ENCODE measurements at regions not wholly inside any gene's neighbourhood (a gene's known extent, or its start where the extent isn't known, plus 50 kb on each side); places are given as distances from the start of the nearest gene placed in this dataset.

GRCh38 chr3:18234717-18235335 lies 190.3 kb downstream of the SATB1 start:
- H3K4me1 ChIP-seq (ENCODE audit: control insufficient read depth, insufficient read depth, low read length) = peaks cover 32% of the 10 kb centered on the region
- H3K9ac ChIP-seq (ENCODE audit: low read depth, low read length) = no peak overlapping the region
- H3K4me2 ChIP-seq (ENCODE audit: low read length) = no peak overlapping the region
- no peaks in the 10 kb centered on the region for H3K9me3 ChIP-seq (replicated peaks; ENCODE audit: low read length)
- H3K27me3 ChIP-seq (ENCODE audit: control insufficient read depth, insufficient read depth, low read length) = no peaks in the 10 kb centered on the region
- no peaks in the 10 kb centered on the region for H3K36me3 ChIP-seq (ENCODE audit: insufficient read depth, low read length)
- H3K4me3 ChIP-seq (ENCODE audit: low read length) = no peak overlapping the region

- no peak overlapping the region for H3K4me2 ChIP-seq (ENCODE audit: low read length)
- H3K4me1 ChIP-seq (ENCODE audit: control insufficient read depth, insufficient read depth, low read length) = peaks cover 27% of the 10 kb centered on the region
- no peak overlapping the region for H3K9ac ChIP-seq (ENCODE audit: low read depth, low read length)
- no peak overlapping the region for H3K4me3 ChIP-seq (ENCODE audit: low read length)
- no peaks in the 10 kb centered on the region for H3K27me3 ChIP-seq (ENCODE audit: control insufficient read depth, insufficient read depth, low read length)
- no peaks in the 10 kb centered on the region for H3K36me3 ChIP-seq (ENCODE audit: insufficient read depth, low read length)
- no peaks in the 10 kb centered on the region for H3K9me3 ChIP-seq (replicated peaks; ENCODE audit: low read length)
Observed at GRCh38 chr3:18233987-18234716, 191.0 kb downstream of the SATB1 start.

GRCh38 chr3:18232317-18232716 lies 192.8 kb downstream of the SATB1 start:
- H3K9ac ChIP-seq (ENCODE audit: low read depth, low read length) = no peak overlapping the region
- H3K9me3 ChIP-seq (replicated peaks; ENCODE audit: low read length) = no peaks in the 10 kb centered on the region
- H3K36me3 ChIP-seq (ENCODE audit: insufficient read depth, low read length) = no peaks in the 10 kb centered on the region
- peaks cover 9% of the 10 kb centered on the region for H3K4me1 ChIP-seq (ENCODE audit: control insufficient read depth, insufficient read depth, low read length)
- no peak overlapping the region for H3K4me3 ChIP-seq (ENCODE audit: low read length)
- H3K4me2 ChIP-seq (ENCODE audit: low read length) = no peak overlapping the region
- H3K27me3 ChIP-seq (ENCODE audit: control insufficient read depth, insufficient read depth, low read length) = no peaks in the 10 kb centered on the region

GRCh38 chr3:18228060-18228459 lies 197.1 kb downstream of the SATB1 start:
- Histone ChIP-seq H3K36me3 (ENCODE audit: insufficient read depth, low read length) (no peaks in the 10 kb centered on the region), H3K4me1 (ENCODE audit: control insufficient read depth, insufficient read depth, low read length) (no peaks in the 10 kb centered on the region), H3K27me3 (ENCODE audit: control insufficient read depth, insufficient read depth, low read length) (no peaks in the 10 kb centered on the region), H3K4me2 (ENCODE audit: low read length) (no peak overlapping the region), H3K9me3 (replicated peaks; ENCODE audit: low read length) (no peaks in the 10 kb centered on the region), H3K9ac (ENCODE audit: low read depth, low read length) (no peak overlapping the region), H3K4me3 (ENCODE audit: low read length) (no peak overlapping the region)

DNA sequence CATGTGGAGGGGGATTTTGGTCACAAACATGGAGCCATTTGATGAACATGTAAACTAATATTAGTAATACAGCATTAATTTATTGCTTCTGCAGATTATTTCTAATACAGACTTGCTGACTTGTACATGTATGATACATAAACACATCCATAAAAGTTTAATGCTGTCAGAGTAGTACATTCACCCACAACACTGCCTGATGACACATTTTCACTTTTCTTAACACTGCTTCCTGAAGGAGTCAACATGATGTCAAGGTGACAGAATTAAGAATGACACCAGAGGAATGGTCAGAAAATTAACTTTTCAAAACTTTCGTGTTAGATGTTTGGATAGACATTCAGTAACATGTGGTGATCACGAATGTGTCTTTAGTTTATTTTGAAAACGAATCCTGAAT lies 199.4 kb downstream of the SATB1 start:
- no peaks in the 10 kb centered on the region for H3K9me3 ChIP-seq (replicated peaks; ENCODE audit: low read length)
- no peak overlapping the region for H3K4me3 ChIP-seq (ENCODE audit: low read length)
- H3K27me3 ChIP-seq (ENCODE audit: control insufficient read depth, insufficient read depth, low read length) = no peaks in the 10 kb centered on the region
- H3K36me3 ChIP-seq (ENCODE audit: insufficient read depth, low read length) = no peaks in the 10 kb centered on the region
- no peak overlapping the region for H3K4me2 ChIP-seq (ENCODE audit: low read length)
- H3K9ac ChIP-seq (ENCODE audit: low read depth, low read length) = no peak overlapping the region
- H3K4me1 ChIP-seq (ENCODE audit: control insufficient read depth, insufficient read depth, low read length) = no peaks in the 10 kb centered on the region

- Histone ChIP-seq H3K9me3 (replicated peaks; ENCODE audit: low read length) (no peaks in the 10 kb centered on the region), H3K27me3 (ENCODE audit: control insufficient read depth, insufficient read depth, low read length) (no peaks in the 10 kb centered on the region), H3K4me1 (ENCODE audit: control insufficient read depth, insufficient read depth, low read length) (no peaks in the 10 kb centered on the region), H3K4me2 (ENCODE audit: low read length) (no peak overlapping the region), H3K36me3 (ENCODE audit: insufficient read depth, low read length) (no peaks in the 10 kb centered on the region), H3K9ac (ENCODE audit: low read depth, low read length) (no peak overlapping the region), H3K4me3 (ENCODE audit: low read length) (no peak overlapping the region)
Observed at GRCh38 chr3:18224426-18224825, 200.7 kb downstream of the SATB1 start.

DNA sequence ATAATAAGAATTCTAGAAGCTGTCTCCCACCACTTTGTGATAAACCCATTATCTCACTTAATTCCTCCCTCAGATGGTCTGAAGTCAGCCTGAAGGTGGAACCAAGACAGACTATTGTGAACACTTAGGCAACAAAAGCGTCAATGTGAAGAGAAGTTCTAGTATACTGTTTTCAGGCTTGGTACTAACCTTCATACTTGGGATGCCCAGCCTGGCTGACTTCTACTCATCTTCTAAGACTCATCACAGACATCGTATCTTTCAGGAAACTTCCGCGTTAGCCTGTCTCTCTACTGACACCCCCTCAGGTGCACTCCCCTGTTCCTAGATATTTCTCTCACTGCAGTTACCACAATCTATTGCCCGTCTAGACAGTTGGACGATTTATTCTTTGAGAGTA lies 201.2 kb downstream of the SATB1 start:
- Histone ChIP-seq H3K9me3 (replicated peaks; ENCODE audit: low read length) (no peaks in the 10 kb centered on the region), H3K9ac (ENCODE audit: low read depth, low read length) (no peak overlapping the region), H3K4me2 (ENCODE audit: low read length) (no peak overlapping the region), H3K4me3 (ENCODE audit: low read length) (no peak overlapping the region), H3K27me3 (ENCODE audit: control insufficient read depth, insufficient read depth, low read length) (no peaks in the 10 kb centered on the region), H3K4me1 (ENCODE audit: control insufficient read depth, insufficient read depth, low read length) (no peaks in the 10 kb centered on the region), H3K36me3 (ENCODE audit: insufficient read depth, low read length) (no peaks in the 10 kb centered on the region)

DNA sequence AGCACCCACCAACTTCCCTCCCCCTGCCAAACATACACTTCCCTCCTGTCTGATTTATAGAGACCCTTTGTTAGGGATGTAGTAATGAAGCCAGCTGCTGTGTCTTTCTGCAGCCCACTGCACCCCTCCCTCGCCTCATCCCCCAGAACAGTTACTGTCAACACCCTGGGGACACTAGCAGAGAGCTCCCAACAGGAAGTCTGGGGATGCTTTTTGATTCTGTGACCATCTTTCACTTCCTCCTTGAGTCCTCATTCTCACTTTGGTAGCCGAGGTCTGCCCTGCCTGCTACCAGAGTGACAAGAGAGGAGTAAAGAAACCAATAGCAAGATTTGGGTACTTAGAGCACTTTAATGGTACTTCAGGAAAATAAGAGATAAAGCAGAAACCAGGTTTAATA lies 201.6 kb downstream of the SATB1 start:
- H3K4me2 ChIP-seq (ENCODE audit: low read length) = no peak overlapping the region
- no peaks in the 10 kb centered on the region for H3K9me3 ChIP-seq (replicated peaks; ENCODE audit: low read length)
- H3K36me3 ChIP-seq (ENCODE audit: insufficient read depth, low read length) = no peaks in the 10 kb centered on the region
- H3K9ac ChIP-seq (ENCODE audit: low read depth, low read length) = no peak overlapping the region
- no peak overlapping the region for H3K4me3 ChIP-seq (ENCODE audit: low read length)
- H3K4me1 ChIP-seq (ENCODE audit: control insufficient read depth, insufficient read depth, low read length) = no peaks in the 10 kb centered on the region
- H3K27me3 ChIP-seq (ENCODE audit: control insufficient read depth, insufficient read depth, low read length) = no peaks in the 10 kb centered on the region

DNA sequence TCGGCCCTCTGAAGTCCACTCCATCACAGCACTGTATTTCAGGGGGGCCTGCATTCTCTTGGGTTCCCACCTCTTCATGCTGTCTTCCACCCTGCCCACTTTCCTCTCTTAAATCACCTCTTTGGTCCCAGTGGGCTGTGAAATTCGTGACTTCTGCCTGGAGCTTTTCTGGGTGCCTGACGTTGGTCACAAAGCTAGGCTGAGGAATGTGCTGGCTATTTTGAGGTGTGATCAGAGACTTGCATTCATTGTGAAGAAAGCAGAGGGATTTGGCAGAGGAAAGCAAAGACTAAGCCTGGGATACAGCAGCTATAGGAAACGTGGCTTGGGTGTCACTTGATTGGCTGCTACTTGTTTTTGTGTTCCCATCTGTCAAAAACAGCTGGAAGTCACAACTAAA lies 202.5 kb downstream of the SATB1 start:
- Histone ChIP-seq H3K9ac (ENCODE audit: low read depth, low read length) (no peak overlapping the region), H3K9me3 (replicated peaks; ENCODE audit: low read length) (no peaks in the 10 kb centered on the region), H3K27me3 (ENCODE audit: control insufficient read depth, insufficient read depth, low read length) (no peaks in the 10 kb centered on the region), H3K4me2 (ENCODE audit: low read length) (no peak overlapping the region), H3K36me3 (ENCODE audit: insufficient read depth, low read length) (no peaks in the 10 kb centered on the region), H3K4me3 (ENCODE audit: low read length) (no peak overlapping the region), H3K4me1 (ENCODE audit: control insufficient read depth, insufficient read depth, low read length) (no peaks in the 10 kb centered on the region)

GRCh38 chr3:18217507-18218174 lies 207.5 kb downstream of the SATB1 start:
- H3K36me3 ChIP-seq (ENCODE audit: insufficient read depth, low read length) = no peaks in the 10 kb centered on the region
- H3K4me1 ChIP-seq (ENCODE audit: control insufficient read depth, insufficient read depth, low read length) = no peaks in the 10 kb centered on the region
- H3K9ac ChIP-seq (ENCODE audit: low read depth, low read length) = no peak overlapping the region
- H3K27me3 ChIP-seq (ENCODE audit: control insufficient read depth, insufficient read depth, low read length) = no peaks in the 10 kb centered on the region
- H3K4me2 ChIP-seq (ENCODE audit: low read length) = no peak overlapping the region
- no peaks in the 10 kb centered on the region for H3K9me3 ChIP-seq (replicated peaks; ENCODE audit: low read length)
- H3K4me3 ChIP-seq (ENCODE audit: low read length) = no peak overlapping the region

- Histone ChIP-seq H3K9ac (ENCODE audit: low read depth, low read length) (no peak overlapping the region), H3K4me2 (ENCODE audit: low read length) (no peak overlapping the region), H3K9me3 (replicated peaks; ENCODE audit: low read length) (no peaks in the 10 kb centered on the region), H3K4me3 (ENCODE audit: low read length) (no peak overlapping the region), H3K27me3 (ENCODE audit: control insufficient read depth, insufficient read depth, low read length) (no peaks in the 10 kb centered on the region), H3K4me1 (ENCODE audit: control insufficient read depth, insufficient read depth, low read length) (no peaks in the 10 kb centered on the region), H3K36me3 (ENCODE audit: insufficient read depth, low read length) (no peaks in the 10 kb centered on the region)
Observed at GRCh38 chr3:18216996-18217395, 208.1 kb downstream of the SATB1 start.

DNA sequence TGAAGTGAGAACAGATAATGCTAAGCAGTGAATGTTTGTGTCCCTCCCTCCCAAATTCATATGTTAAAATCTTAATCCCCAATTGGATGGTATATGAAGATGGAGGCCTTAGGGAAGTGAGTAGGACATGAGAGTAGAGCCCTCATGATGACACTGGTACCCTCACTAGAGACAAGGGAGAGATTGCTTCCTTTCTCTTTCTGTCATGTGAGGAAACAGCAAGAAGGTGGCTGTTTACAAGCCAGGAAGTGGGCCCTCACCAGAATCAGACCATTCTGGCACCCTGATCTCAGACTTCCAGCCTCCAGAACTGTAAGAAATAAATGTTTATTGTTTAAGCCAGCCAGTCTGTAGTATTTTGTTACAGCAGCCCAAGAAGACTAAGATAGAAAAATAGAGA lies 209.5 kb downstream of the SATB1 start:
- H3K9ac ChIP-seq (ENCODE audit: low read depth, low read length) = no peak overlapping the region
- H3K4me3 ChIP-seq (ENCODE audit: low read length) = no peak overlapping the region
- no peaks in the 10 kb centered on the region for H3K27me3 ChIP-seq (ENCODE audit: control insufficient read depth, insufficient read depth, low read length)
- H3K4me1 ChIP-seq (ENCODE audit: control insufficient read depth, insufficient read depth, low read length) = no peaks in the 10 kb centered on the region
- H3K9me3 ChIP-seq (replicated peaks; ENCODE audit: low read length) = no peaks in the 10 kb centered on the region
- H3K4me2 ChIP-seq (ENCODE audit: low read length) = no peak overlapping the region
- H3K36me3 ChIP-seq (ENCODE audit: insufficient read depth, low read length) = no peaks in the 10 kb centered on the region
